Keratinocyte (primary cell): ENCODE measurements at regions not wholly inside any gene's neighbourhood (a gene's known extent, or its start where the extent isn't known, plus 50 kb on each side); places are given as distances from the start of the nearest gene placed in this dataset.
"Not testable (repeated sequence)": the region's sequence is repeated elsewhere in the genome, so short reads cannot be mapped to it uniquely, and the experiment has no call there.

Experiments used
- EZH2 ChIP-seq: IDR thresholded peaks from one replicate; pipeline ENCODE4 v1.6.1; 2012; ENCODE audit warnings: inconsistent platforms, mild to moderate bottlenecking, low read length, moderate library complexity
- TF ChIP-seq, protein P1 (sequence below), 3 experiments: IDR thresholded peaks in 1 of 3; conservative IDR thresholded peaks in 1 of 3; optimal IDR thresholded peaks in 1 of 3; 2 replicates in 2 of 3; 3 replicates in 1 of 3; pipeline versions ENCODE3 to v1.5.1; 2011; ENCODE audit warnings: low read length in 3 of 3, mild to moderate bottlenecking in 3 of 3, moderate library complexity in 2 of 3, control low read depth in 1 of 3, inconsistent platforms in 1 of 3; ENCODE audit not compliant: insufficient read depth in 2 of 3; ENCODE audit errors: extremely low read depth in 1 of 3

DNA sequence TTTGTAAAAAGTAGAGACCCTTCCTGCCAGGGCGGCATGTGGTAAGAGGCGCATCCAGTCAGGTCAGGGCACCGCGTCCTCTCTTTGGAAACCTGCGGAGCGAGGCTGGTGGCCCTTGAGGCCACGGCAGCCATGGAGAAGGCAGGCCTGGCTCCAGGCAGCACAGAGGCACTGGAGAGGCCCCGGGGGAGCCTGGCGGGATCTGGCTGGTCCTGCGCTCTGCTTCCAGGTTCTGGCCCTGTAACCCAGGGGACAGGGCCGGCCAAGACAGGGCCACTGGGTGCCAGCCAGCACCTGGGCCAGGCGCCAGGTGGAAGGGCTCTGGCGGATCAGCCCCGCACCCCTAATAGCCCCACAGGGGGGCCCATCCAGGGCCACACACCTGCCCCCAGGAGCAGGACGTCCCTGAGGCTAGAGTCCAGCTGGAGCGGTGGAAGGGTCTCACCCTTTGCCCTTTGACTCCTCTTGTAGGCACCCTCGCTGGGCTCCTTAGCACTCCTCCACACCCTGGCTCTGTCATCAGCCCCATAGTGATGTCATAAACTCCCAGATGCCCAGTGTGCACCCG lies 272.4 kb upstream of the NRSN1 start:
- TF ChIP-seq EZH2: not testable (repeated sequence)
- TF ChIP-seq, protein P1, sequence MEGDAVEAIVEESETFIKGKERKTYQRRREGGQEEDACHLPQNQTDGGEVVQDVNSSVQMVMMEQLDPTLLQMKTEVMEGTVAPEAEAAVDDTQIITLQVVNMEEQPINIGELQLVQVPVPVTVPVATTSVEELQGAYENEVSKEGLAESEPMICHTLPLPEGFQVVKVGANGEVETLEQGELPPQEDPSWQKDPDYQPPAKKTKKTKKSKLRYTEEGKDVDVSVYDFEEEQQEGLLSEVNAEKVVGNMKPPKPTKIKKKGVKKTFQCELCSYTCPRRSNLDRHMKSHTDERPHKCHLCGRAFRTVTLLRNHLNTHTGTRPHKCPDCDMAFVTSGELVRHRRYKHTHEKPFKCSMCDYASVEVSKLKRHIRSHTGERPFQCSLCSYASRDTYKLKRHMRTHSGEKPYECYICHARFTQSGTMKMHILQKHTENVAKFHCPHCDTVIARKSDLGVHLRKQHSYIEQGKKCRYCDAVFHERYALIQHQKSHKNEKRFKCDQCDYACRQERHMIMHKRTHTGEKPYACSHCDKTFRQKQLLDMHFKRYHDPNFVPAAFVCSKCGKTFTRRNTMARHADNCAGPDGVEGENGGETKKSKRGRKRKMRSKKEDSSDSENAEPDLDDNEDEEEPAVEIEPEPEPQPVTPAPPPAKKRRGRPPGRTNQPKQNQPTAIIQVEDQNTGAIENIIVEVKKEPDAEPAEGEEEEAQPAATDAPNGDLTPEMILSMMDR (optimal IDR thresholded peaks at IDR 0.05 in 1 of 3, IDR thresholded peaks at IDR 0.05 in 1 of 3, conservative IDR thresholded peaks at IDR 0.05 in 1 of 3; ENCODE audit: extremely low read depth in 1 of 3, insufficient read depth in 2 of 3, low read length in 3 of 3): not testable (repeated sequence)
